Ascending aorta (tissue), 2 donors: ENCODE measurements at regions not wholly inside any gene's neighbourhood (a gene's known extent, or its start where the extent isn't known, plus 50 kb on each side); places are given as distances from the start of the nearest gene placed in this dataset.

Experiments used
- DNase-seq, 2 donors: peaks; one replicate each; pipeline ENCODE4 v3.0.0-alpha.2; 2019; ENCODE audit warnings: low spot score in 2 of 2
- H3K27ac ChIP-seq, 2 donors: fragments of 200-600 bp; sonication (generic); one replicate each; pipeline ENCODE4 v1.5.1; 2016 to 2017; ENCODE audit warnings: mild to moderate bottlenecking in 1 of 2
- H3K27me3 ChIP-seq: fragments of 200-600 bp; sonication (generic); one replicate; pipeline ENCODE4 v1.5.1; 2017
- H3K36me3 ChIP-seq, 2 donors: fragments of 200-600 bp; sonication (generic); one replicate each; pipeline ENCODE4 v1.5.1; 2016
- H3K4me1 ChIP-seq, 2 donors: fragments of 200-600 bp; sonication (generic); one replicate each; pipeline ENCODE4 v1.5.1; 2016 to 2017; ENCODE audit warnings: mild to moderate bottlenecking in 1 of 2
- H3K4me3 ChIP-seq, 2 donors: fragments of 200-600 bp; sonication (generic); one replicate each; pipeline ENCODE4 v1.5.1; 2016 to 2017; ENCODE audit warnings: mild to moderate bottlenecking in 1 of 2
- H3K9me3 ChIP-seq, 2 donors: fragments of 200-600 bp; sonication (generic); one replicate each; pipeline ENCODE4 v1.5.1; 2016
- intact Hi-C: fragments of 100-400 bp; cut with DNase I; formaldehyde crosslinking; loops from one replicate; pipeline ENCODE4 v1.15.1; 2023
- TF ChIP-seq, protein P1 (sequence below), 3 experiments: fragments of 200-600 bp in 2 of 3; fragments of 450-650 bp in 1 of 3; sonication (generic) in 2 of 3; IDR thresholded peaks; one replicate each; pipeline ENCODE4 v1.5.1; 2016 to 2019; ENCODE audit warnings: antibody characterized with exemption in 3 of 3, mild to moderate bottlenecking in 1 of 3, moderate library complexity in 1 of 3

GRCh38 chr2:175437167-175437566, 255.7 kb upstream of the ATP5MC3 start:
- H3K27ac ChIP-seq: no peak overlapping the region
- no peak for DNase-seq
- intact Hi-C loops: no loop called here

DNA sequence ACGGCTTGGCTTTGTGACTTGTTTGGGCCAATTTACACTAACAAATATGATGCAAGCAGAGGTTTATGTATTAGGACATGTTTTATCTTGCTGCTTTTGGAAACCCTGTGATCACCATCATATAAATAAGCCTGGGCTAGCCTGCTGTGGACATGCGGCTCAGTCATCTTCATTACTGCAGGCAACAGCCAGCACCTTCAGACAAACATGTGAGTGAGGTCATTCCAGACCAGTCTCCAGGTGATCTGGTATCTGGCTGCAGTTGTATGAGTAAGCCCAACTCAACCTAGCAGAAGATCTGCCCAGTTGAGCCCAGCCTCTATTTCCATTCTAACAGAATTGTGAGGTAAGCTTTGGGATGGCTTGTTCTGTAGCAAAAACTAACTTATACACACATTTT, 254.6 kb upstream of the ATP5MC3 start:
- no peak overlapping the region for H3K27ac ChIP-seq
- intact Hi-C loops: no loop called here
- H3K36me3 ChIP-seq: no peaks in the 10 kb centered on the region
- no peak overlapping the region for H3K4me3 ChIP-seq
- no peak for DNase-seq
- H3K9me3 ChIP-seq: no peaks in the 10 kb centered on the region
- TF ChIP-seq, protein P1, sequence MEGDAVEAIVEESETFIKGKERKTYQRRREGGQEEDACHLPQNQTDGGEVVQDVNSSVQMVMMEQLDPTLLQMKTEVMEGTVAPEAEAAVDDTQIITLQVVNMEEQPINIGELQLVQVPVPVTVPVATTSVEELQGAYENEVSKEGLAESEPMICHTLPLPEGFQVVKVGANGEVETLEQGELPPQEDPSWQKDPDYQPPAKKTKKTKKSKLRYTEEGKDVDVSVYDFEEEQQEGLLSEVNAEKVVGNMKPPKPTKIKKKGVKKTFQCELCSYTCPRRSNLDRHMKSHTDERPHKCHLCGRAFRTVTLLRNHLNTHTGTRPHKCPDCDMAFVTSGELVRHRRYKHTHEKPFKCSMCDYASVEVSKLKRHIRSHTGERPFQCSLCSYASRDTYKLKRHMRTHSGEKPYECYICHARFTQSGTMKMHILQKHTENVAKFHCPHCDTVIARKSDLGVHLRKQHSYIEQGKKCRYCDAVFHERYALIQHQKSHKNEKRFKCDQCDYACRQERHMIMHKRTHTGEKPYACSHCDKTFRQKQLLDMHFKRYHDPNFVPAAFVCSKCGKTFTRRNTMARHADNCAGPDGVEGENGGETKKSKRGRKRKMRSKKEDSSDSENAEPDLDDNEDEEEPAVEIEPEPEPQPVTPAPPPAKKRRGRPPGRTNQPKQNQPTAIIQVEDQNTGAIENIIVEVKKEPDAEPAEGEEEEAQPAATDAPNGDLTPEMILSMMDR (IDR thresholded peaks at IDR 0.05): no peak
- no peaks in the 10 kb centered on the region for H3K4me1 ChIP-seq
- H3K27me3 ChIP-seq: no peaks in the 10 kb centered on the region

More at GRCh38 chr2:175437167-175437566, 255.7 kb upstream of the ATP5MC3 start:
- Histone ChIP-seq H3K36me3 (no peaks in the 10 kb centered on the region), H3K4me3 (no peak overlapping the region), H3K27me3 (no peaks in the 10 kb centered on the region), H3K9me3 (no peaks in the 10 kb centered on the region), H3K4me1 (no peaks in the 10 kb centered on the region)
- TF ChIP-seq, protein P1 (IDR thresholded peaks at IDR 0.05): no peak

DNA sequence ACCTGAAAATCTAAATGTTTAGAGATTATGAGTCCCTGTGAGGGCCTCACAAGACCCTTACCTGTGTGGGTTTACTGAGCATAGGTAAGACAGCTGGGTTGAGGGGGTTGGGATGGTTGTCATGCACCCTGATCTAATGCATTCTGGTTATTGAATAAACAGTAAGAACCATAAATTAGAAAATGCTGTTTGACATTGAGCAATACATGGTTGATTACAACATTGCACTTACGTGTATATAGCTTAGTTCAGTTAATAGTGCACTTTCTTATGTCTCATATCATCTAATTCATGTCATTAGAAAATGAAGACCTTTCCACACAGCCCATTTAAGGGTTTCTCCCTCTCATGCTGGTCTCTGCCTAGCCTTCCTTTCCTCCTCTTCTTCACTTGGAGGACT, 253.5 kb upstream of the ATP5MC3 start:
- Histone ChIP-seq H3K9me3 (no peaks in the 10 kb centered on the region), H3K27ac (no peak overlapping the region), H3K27me3 (no peaks in the 10 kb centered on the region), H3K36me3 (no peaks in the 10 kb centered on the region), H3K4me1 (no peaks in the 10 kb centered on the region), H3K4me3 (no peak overlapping the region)
- DNase-seq: no peak
- intact Hi-C loops: no loop called here
- TF ChIP-seq, protein P1 (IDR thresholded peaks at IDR 0.05): no peak

GRCh38 chr2:175432793-175433192, 251.3 kb upstream of the ATP5MC3 start:
- H3K27me3 ChIP-seq: no peaks in the 10 kb centered on the region
- no peak for DNase-seq
- H3K27ac ChIP-seq: no peak overlapping the region
- no peaks in the 10 kb centered on the region for H3K4me1 ChIP-seq
- peaks cover 0 to 3% of the 10 kb centered on the region in 2 donors for H3K9me3 ChIP-seq
- no peaks in the 10 kb centered on the region for H3K36me3 ChIP-seq
- no peak overlapping the region for H3K4me3 ChIP-seq
- intact Hi-C loops: no loop called here
- TF ChIP-seq, protein P1 (IDR thresholded peaks at IDR 0.05): no peak

- Histone ChIP-seq H3K27ac (no peak overlapping the region), H3K4me1 (no peaks in the 10 kb centered on the region), H3K27me3 (no peaks in the 10 kb centered on the region), H3K4me3 (no peak overlapping the region), H3K36me3 (no peaks in the 10 kb centered on the region), H3K9me3 (peaks cover 0 to 3% of the 10 kb centered on the region in 2 donors)
- no peak for DNase-seq
- TF ChIP-seq, protein P1 (IDR thresholded peaks at IDR 0.05): no peak
- intact Hi-C loops: no loop called here
Observed at GRCh38 chr2:175432021-175432420, 250.5 kb upstream of the ATP5MC3 start.
